ENCODE measurements at regions not wholly inside any gene's neighbourhood (a gene's known extent, or its start where the extent isn't known, plus 50 kb on each side); places are given as distances from the start of the nearest gene placed in this dataset.

DNA sequence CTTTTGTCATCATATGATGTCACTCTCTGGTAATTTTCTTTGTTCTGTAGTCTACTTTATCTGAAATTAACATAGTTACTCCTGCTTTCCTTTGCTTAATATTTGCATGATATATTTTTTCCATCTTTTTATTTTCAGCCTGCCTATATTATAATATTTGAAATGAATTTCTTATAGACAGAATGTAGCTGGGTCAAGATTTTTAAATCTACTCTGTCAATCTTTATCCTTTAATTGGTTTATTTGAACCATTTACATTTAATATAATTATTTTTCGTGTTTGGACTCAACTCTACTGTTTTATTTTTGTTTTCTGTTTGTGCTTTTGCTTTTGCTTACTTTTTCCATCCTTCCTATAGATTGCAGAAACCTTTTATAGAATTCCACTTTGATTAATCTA is 118.0 kb downstream of the FOXD1 start:
- no peaks in the 10 kb centered on the region for H3K79me2 ChIP-seq (ENCODE audit: control insufficient read depth, insufficient read depth, low read length)
- H3K4me3 ChIP-seq, result no peak overlapping the region
- intact Hi-C loops (cut with micrococcal nuclease; ENCODE audit: unreplicated experiment) (no loop called here), in situ Hi-C loops (cut with MboI) (no loop called here)
- H3K4me1 ChIP-seq (ENCODE audit: control insufficient read depth, insufficient read depth, low read length), result no peaks in the 10 kb centered on the region
- no peak overlapping the region for H3K27ac ChIP-seq (ENCODE audit: control insufficient read depth, insufficient read depth)
- ChIA-PET SMC1A (ENCODE audit: uncharacterized antibody, unreplicated experiment) (no interaction called here), POLR2A (interaction anchor here (0.6 kb wide), 1 partner anchor 946 kb away, joined by 7 read pairs; no protein-coding TSS in a partner anchor), RAD21 (ENCODE audit: unreplicated experiment) (no interaction called here), CTCF (no interaction called here)
- no peak for DNase-seq (ENCODE audit: low read depth, low spot score)
- no peaks in the 10 kb centered on the region; the same call in 2 of the 3 replicates for H3K9me3 ChIP-seq (replicated peaks; ENCODE audit: control insufficient read depth, insufficient read depth, low read length)
- H3K36me3 ChIP-seq (ENCODE audit: control insufficient read depth in 2 of 2, insufficient read depth in 2 of 2, low read length in 1 of 2), result no peaks in the 10 kb centered on the region
- no peak overlapping the region for H3K4me2 ChIP-seq (ENCODE audit: control insufficient read depth, insufficient read depth)
- no TSS peak for BruUV-seq (replicated peaks)
- ATAC-seq, result no peak
- 0% methylated on average over 1 of the region's 1 CpG for WGBS (ENCODE audit: insufficient coverage, insufficient replicate concordance, low lambda C conversion rate, missing lambda C conversion rate)
- H4K20me1 ChIP-seq (ENCODE audit: control insufficient read depth, insufficient read depth), result no peaks in the 10 kb centered on the region
- peaks cover 0 to 4% of the 10 kb centered on the region in 2 experiments; a peak in 1 of 4 replicates for H3K27me3 ChIP-seq (replicated peaks in 1 of 2; ENCODE audit: control insufficient read depth in 2 of 2, insufficient read depth in 2 of 2, low read length in 1 of 2)
- no peak for FAIRE-seq
- no peak overlapping the region for H3K9ac ChIP-seq (ENCODE audit: control insufficient read depth, insufficient read depth, low read length)
- H2AFZ ChIP-seq (ENCODE audit: control insufficient read depth, low read depth, low read length), result no peak overlapping the region
- TF ChIP-seq, protein P1, sequence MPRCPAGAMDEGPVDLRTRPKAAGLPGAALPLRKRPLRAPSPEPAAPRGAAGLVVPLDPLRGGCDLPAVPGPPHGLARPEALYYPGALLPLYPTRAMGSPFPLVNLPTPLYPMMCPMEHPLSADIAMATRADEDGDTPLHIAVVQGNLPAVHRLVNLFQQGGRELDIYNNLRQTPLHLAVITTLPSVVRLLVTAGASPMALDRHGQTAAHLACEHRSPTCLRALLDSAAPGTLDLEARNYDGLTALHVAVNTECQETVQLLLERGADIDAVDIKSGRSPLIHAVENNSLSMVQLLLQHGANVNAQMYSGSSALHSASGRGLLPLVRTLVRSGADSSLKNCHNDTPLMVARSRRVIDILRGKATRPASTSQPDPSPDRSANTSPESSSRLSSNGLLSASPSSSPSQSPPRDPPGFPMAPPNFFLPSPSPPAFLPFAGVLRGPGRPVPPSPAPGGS (IDR thresholded peaks at IDR 0.05; ENCODE audit: borderline replicate concordance, insufficient read depth, low read depth, low read length, poor library complexity, severe bottlenecking), result no peak
- TF ChIP-seq ZNF622 (IDR thresholded peaks at IDR 0.05) (no peak), CHD2 (IDR thresholded peaks at IDR 0.05; ENCODE audit: borderline replicate concordance, low read depth, low read length) (no peak), SREBF1 (IDR thresholded peaks at IDR 0.05; ENCODE audit: low read length) (no peak), TCF3 (IDR thresholded peaks at IDR 0.05; ENCODE audit: borderline replicate concordance, insufficient read depth, low read depth, low read length) (no peak), PAX8 (IDR thresholded peaks at IDR 0.05) (no peak), SMAD5 (IDR thresholded peaks at IDR 0.05; ENCODE audit: low read depth) (no peak), ZNF217 (IDR thresholded peaks at IDR 0.05) (no peak), FOXK2 (IDR thresholded peaks at IDR 0.05) (no peak)
- TF ChIP-seq, protein P2, sequence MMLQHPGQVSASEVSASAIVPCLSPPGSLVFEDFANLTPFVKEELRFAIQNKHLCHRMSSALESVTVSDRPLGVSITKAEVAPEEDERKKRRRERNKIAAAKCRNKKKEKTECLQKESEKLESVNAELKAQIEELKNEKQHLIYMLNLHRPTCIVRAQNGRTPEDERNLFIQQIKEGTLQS (IDR thresholded peaks at IDR 0.05; ENCODE audit: borderline replicate concordance, extremely low read depth, low read depth, low read length), result no peak
- TF ChIP-seq, protein P3, sequence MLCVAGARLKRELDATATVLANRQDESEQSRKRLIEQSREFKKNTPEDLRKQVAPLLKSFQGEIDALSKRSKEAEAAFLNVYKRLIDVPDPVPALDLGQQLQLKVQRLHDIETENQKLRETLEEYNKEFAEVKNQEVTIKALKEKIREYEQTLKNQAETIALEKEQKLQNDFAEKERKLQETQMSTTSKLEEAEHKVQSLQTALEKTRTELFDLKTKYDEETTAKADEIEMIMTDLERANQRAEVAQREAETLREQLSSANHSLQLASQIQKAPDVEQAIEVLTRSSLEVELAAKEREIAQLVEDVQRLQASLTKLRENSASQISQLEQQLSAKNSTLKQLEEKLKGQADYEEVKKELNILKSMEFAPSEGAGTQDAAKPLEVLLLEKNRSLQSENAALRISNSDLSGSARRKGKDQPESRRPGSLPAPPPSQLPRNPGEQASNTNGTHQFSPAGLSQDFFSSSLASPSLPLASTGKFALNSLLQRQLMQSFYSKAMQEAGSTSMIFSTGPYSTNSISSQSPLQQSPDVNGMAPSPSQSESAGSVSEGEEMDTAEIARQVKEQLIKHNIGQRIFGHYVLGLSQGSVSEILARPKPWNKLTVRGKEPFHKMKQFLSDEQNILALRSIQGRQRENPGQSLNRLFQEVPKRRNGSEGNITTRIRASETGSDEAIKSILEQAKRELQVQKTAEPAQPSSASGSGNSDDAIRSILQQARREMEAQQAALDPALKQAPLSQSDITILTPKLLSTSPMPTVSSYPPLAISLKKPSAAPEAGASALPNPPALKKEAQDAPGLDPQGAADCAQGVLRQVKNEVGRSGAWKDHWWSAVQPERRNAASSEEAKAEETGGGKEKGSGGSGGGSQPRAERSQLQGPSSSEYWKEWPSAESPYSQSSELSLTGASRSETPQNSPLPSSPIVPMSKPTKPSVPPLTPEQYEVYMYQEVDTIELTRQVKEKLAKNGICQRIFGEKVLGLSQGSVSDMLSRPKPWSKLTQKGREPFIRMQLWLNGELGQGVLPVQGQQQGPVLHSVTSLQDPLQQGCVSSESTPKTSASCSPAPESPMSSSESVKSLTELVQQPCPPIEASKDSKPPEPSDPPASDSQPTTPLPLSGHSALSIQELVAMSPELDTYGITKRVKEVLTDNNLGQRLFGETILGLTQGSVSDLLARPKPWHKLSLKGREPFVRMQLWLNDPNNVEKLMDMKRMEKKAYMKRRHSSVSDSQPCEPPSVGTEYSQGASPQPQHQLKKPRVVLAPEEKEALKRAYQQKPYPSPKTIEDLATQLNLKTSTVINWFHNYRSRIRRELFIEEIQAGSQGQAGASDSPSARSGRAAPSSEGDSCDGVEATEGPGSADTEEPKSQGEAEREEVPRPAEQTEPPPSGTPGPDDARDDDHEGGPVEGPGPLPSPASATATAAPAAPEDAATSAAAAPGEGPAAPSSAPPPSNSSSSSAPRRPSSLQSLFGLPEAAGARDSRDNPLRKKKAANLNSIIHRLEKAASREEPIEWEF (IDR thresholded peaks at IDR 0.05; ENCODE audit: insufficient replicate concordance, low read depth, low read length), result no peak
- TF ChIP-seq, protein P4, sequence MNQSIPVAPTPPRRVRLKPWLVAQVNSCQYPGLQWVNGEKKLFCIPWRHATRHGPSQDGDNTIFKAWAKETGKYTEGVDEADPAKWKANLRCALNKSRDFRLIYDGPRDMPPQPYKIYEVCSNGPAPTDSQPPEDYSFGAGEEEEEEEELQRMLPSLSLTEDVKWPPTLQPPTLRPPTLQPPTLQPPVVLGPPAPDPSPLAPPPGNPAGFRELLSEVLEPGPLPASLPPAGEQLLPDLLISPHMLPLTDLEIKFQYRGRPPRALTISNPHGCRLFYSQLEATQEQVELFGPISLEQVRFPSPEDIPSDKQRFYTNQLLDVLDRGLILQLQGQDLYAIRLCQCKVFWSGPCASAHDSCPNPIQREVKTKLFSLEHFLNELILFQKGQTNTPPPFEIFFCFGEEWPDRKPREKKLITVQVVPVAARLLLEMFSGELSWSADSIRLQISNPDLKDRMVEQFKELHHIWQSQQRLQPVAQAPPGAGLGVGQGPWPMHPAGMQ (IDR thresholded peaks at IDR 0.05; ENCODE audit: borderline replicate concordance), result no peak
- TF ChIP-seq, protein P5, sequence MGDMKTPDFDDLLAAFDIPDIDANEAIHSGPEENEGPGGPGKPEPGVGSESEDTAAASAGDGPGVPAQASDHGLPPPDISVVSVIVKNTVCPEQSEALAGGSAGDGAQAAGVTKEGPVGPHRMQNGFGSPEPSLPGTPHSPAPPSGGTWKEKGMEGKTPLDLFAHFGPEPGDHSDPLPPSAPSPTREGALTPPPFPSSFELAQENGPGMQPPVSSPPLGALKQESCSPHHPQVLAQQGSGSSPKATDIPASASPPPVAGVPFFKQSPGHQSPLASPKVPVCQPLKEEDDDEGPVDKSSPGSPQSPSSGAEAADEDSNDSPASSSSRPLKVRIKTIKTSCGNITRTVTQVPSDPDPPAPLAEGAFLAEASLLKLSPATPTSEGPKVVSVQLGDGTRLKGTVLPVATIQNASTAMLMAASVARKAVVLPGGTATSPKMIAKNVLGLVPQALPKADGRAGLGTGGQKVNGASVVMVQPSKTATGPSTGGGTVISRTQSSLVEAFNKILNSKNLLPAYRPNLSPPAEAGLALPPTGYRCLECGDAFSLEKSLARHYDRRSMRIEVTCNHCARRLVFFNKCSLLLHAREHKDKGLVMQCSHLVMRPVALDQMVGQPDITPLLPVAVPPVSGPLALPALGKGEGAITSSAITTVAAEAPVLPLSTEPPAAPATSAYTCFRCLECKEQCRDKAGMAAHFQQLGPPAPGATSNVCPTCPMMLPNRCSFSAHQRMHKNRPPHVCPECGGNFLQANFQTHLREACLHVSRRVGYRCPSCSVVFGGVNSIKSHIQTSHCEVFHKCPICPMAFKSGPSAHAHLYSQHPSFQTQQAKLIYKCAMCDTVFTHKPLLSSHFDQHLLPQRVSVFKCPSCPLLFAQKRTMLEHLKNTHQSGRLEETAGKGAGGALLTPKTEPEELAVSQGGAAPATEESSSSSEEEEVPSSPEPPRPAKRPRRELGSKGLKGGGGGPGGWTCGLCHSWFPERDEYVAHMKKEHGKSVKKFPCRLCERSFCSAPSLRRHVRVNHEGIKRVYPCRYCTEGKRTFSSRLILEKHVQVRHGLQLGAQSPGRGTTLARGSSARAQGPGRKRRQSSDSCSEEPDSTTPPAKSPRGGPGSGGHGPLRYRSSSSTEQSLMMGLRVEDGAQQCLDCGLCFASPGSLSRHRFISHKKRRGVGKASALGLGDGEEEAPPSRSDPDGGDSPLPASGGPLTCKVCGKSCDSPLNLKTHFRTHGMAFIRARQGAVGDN (IDR thresholded peaks at IDR 0.05), result no peak
